COR-L47 (cell line): ENCODE measurements at regions not wholly inside any gene's neighbourhood (a gene's known extent, or its start where the extent isn't known, plus 50 kb on each side); places are given as distances from the start of the nearest gene placed in this dataset.

Experiments
- DNase-seq: peaks from one replicate; lab custom pipeline; 2025; lab: John Stamatoyannopoulos, UW

DNA sequence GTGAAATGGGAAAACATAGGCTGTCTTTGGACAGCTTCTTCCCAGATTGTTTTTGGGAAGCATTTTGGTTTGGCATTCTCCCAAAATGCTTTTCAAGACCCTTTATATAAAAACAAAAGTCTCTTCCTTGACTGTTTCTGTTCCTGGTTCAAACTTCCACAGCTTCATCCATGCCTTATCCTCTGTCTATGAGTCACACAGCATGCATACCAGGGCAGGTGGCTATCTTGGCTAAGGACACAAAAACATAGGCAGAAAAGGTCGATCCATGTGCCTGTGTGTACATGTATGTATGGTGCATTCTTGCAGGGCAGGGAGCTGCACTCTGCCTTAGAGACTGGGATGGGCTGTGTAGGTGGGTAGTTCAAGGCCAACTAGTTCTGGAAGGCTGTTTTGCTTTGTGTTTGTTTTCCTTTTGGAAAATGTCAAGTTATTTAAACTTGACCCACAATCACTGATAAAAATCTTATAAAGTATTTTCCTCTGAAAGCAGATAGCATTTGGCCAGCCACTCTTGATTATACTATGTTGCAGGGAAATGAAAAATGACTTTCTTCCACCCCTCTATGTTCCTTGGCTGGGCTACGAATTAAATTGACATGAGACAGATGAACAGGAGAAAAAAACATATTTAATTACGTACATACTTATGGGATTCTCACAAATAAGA, 437.0 kb downstream of the SIPA1L2 start:
- DNase-seq: no peak

DNA sequence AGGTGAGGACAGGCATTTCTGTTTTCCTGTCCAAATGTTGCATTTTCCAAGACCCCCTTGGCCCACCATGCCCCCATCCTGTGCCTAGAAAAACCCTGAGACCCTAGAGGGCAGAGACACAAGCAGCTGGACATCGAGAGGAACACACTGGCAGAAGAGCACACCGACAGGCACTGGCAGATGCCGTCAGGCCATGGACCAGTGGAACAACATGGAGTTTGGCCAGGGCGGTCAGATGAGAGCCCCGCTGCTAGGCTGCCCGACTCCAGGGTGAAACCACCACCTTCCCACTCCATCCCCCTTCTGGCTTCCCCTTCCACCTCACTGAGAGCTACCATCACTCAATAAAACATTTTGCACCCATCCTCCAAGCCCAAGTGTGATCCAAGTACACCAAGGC, 438.4 kb downstream of the SIPA1L2 start:
- no peak for DNase-seq

DNA sequence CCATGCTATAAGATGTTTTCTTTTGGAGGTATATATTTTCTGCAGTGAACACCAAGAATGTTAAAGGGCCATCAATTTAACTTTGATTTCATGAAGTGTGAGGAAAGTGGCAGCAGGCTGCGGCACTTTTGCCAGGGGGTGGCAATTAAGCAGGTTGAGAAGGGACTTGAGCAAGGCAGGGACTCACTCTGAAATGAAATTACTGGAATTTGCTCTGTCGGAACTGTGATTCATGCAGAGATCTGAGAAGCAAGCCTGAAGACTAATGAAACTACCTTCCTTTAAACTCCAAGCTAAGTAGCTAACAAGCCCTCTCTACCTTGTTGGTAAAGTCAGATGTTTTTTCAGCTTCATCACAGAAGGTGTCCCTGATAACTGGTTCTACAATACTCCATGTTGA, 441.6 kb downstream of the SIPA1L2 start:
- no peak for DNase-seq

DNA sequence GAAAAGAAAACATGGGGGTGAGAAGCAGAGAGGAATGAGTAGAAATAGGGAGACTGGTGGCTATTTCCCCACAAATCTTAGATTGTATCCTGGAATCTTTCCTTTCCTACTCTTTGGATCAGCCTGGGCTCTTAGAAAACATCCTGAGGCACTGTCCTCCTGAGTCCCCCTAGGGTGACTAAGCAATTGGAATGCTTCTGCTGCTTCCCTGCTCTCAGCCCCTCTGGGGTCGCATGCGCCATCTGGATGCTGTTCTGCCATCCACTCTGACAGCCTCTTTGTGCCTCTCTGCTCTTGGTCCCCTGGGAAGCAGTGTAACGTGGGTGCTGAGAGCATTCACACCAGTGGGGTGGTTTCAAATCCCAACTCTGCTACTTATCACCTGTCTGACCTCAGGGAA, 443.0 kb downstream of the SIPA1L2 start:
- no peak for DNase-seq

DNA sequence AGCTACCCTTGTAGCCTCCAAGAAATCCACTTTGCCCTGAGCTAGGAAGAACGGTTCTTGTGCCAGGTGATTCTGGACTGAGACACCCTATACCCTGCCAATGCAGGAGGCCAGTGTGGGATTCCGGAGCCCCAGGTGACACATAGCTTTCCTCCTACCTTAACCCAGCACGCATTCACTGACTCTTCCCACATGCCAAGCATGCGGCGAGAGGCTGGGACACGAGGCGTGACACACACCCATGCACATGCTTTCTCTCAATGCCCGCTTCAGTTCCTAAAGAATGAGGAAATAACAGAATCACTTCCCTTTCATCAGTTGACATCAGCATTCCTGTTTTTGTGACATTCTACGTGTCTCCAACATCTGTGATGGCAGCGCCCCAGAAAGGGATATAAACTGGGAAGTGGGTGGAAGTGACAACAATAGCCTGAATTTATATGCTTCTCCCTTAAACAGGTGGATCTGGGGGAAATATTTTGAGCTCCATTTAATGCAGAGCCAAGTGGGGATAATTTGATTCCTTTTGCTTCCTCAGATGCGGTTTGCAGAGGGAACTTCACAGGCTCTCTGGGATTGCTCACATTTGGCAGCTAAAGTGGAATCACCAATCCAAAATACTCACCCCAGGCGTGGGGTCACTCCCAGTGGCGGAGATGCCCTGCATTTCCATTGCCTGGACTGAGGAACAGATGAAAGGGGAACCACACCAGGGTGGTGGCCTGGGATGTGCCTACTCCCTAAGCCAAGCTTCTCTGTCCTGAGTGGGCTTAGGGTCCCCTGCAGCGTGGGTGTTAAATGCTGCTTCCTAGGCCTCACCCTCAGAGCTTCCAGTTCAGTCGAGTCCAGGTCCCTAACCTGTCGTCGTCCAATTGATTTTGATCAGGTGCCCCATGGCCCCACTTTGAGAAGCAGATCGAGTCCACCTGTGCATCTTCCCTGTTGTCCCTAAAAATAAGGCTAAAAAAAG, 445.1 kb downstream of the SIPA1L2 start:
- no peak for DNase-seq

DNA sequence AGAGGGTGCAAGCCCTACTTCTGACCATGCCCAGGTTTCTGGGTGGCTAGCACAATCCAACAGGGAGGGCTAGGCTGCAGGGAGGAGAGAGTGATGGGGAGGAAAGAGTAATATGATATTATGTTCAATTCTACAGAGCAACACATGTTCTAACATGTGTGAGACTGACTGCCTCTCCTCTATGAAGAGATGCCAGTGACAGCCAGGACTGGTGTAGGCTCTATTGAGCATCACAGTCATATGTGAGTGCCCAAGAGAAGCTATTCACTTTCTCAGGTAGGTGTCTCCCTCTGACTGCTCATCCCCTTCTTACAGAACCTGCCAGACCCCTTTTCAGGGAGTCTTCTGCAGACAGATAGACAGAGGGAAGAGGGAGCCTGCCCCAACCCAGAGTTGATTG, 446.1 kb downstream of the SIPA1L2 start:
- peak; percentile 16 for DNase-seq

DNA sequence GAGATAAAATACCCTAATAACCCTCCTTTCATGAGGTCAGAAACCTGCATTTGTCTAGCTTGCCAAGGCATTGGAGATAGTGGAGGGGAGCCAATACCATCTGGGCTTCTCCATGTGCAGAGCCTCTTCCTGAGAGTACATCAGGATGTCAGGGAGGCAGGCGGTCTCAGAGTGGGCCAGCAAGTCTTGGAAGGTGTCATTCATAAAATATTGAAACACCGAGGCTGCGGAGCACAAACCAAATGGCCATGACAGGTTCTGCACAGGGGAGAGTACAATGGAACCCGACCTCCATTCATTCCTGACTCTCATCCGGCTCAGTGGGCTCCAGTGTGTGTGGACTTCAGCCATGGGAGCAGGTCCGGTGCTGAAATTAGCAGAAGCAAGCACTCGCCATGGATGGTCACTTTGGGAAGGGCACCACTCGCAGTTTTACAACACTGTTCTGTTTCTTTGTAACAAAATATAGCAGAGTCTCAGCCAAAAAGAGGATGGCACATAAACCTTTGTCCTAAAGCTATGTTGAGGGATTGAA, 446.6 kb downstream of the SIPA1L2 start:
- no peak for DNase-seq

DNA sequence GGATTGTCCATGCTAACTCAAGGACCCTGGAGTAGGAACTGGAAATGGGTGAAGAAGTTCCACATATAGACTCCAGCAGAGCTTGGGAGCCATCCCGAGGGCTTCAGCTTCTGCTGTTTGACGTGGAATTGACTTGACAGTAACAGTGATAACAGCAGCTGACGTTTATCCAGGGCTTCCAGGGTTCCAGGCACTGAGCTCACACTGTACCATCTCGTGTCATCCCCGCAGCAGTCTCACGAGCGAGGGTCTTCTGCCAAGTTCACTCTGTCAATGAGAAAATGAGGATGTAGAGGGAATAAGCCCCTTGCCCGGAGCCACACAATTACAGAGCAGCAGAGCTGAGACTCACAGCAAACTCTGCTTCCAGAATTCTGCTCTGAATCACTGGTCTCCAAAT, 447.7 kb downstream of the SIPA1L2 start:
- DNase-seq: no peak

DNA sequence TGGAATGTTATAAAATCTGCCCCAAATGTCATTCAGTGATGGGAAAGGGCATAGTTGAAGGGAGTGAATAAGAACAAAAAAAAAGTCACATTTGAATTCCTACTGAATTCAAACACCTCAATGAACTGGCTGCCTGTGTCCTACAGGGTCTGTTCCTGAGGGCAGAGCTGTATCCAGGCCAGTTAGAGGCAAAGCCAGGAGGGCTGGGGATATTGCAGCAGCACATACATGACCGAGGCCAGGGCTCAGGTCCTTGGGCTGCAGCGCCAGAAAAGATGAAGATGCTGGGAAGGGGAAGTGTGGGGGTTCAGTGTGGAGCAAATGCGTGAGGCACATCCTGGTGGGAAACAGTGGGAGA, 449.2 kb downstream of the SIPA1L2 start:
- no peak for DNase-seq

DNA sequence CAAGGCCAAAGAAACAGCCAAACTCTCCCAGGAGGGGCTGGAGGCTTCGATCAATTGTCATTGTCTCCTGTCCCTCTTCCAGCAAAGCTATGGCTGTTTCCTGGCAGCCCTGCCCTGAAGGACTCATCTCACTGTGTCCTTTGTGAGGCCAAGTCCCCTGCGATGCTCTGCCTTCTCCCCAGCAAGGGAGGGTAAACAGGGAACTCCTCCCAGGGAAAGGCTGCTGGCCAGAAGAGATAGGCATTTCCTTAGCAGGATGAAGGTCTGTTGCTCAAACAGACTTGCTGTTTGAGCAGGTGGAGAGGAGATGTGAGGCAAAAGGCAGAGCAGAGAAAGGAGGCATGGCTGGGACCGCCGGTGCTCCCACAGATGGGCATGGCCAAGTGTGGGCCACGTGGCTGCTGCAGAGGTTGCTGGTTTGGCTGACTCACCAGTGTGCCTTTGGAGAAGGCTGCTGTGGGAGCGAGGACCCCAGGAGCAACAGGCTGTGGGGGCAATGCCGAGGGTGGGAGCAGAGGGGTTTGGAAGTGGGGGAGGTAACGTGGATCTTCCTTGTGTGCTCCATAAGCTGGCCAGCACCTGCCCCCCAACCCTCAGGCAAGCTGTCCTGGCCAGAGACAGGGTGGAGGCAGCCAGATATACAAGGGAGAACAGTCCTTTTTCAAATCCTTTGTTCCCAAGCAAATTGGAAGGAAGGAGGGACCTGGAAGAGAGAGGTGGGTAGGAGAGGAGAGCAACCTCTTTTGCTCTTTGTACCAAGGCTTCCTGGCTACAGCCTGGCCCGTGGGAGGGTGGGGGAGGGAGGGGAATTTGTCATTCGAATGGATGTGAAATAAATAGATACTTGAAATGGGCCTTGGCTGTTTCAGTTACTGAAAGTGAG, 449.8 kb downstream of the SIPA1L2 start:
- no peak for DNase-seq

DNA sequence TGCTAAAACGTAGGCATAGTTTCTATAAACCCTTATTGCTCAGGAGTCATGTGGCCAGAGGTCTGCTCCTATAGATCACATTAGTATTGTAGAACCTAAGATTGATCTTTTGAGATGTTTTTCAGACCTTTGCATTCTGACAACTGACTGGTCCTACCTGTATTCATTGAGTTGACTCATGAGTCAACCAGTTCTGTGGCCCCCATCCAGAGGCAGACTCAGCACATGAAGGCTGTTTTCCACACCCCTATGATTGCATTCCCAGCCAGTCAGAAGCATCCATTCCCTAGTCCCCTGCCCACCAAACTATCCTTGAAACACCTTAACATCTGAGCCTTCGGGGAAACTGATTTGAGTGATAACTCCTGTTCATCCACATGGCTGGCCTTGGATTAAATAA, 451.7 kb downstream of the SIPA1L2 start:
- no peak for DNase-seq

DNA sequence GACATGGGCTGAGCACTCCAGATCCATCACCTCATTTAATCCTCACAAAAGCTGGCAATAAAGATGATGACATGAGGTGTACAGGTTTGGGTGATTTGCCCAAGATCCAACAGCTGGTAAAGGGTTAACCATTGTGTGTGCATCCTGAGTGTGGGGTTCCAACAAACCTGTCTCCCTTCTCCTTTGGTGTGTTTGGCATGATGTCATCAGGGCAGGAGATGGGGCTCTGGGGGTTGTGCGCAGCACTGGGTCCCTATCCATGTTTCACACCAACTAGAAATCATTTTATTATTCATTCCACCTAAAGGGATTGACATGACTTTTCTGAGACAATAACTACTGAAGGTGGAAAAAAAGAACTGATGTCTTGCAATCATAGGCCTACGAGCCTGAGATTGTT, 452.5 kb downstream of the SIPA1L2 start:
- no peak for DNase-seq

DNA sequence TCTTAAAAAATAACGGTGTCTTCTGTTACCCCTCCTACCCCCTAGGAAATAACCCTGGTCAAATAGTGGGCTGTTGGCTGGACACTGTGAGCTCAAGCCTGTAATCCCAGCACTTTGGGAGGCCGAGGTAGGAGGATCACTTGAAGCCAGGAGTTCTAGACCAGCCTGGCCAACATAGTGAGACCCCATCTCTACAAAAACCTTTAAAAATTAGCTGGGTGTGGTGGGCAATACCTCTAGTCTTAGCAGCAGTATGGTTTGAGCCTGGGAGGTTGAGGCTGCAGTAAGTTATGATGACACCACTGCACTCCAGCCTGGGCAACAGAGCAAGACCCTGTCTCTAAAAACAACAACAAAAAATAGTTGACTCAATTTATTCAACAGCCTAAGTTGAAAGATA, 453.7 kb downstream of the SIPA1L2 start:
- no peak for DNase-seq

DNA sequence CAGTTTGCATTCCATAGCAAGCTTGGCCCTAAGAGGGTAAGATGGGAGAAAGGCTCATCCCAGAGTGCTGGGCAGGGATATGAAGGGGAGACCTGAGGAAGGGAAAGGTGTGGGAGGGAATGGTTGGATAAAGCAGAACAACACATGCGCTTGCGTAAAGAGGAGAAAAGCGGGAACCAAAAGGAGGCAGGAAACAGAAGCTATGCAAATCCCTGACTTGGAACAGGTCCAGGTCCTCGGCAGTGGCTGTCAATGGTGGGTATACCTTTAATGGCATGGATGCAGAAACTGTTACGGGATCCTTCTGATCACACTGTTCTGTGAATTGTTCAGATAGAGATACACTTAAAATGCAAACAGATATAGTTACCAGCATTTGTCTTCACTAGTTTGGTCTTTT, 455.6 kb downstream of the SIPA1L2 start:
- no peak for DNase-seq

DNA sequence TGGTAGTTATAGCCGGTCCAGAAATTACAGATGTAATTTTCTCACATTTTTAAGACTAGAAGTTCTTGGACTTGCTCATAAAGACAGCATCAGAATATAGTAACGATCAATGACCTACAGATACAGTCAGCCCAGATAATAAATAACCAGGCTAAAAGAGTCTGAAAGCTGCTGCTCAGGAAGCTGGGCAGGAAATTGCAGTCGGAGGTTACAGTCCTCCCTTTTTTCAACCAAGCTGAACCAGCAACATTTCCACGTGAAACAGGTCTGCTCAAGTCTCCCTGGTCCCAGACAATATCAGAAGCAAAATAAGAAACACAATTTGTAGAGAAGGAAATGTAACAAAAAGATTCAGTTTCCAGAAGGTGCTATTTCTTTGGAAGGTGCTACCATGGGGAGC, 457.4 kb downstream of the SIPA1L2 start:
- DNase-seq: no peak

DNA sequence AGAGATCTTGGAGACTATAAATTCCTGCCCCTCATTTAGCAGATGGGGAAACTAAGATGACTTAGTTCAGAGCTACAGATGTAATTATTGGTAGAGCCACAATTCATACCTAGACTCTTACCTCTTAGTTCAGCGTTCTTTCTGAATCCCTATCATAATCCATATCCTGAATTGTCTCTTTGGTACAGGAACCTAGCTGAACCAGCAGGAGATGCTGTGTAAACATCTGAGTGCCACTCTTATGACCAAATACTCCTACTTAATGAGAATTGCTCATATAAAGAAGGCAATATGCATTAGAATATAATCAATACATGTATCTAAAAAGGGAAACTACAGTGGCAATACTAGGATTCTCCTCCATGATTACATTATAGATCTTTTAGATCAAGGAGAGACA, 459.0 kb downstream of the SIPA1L2 start:
- DNase-seq: no peak

DNA sequence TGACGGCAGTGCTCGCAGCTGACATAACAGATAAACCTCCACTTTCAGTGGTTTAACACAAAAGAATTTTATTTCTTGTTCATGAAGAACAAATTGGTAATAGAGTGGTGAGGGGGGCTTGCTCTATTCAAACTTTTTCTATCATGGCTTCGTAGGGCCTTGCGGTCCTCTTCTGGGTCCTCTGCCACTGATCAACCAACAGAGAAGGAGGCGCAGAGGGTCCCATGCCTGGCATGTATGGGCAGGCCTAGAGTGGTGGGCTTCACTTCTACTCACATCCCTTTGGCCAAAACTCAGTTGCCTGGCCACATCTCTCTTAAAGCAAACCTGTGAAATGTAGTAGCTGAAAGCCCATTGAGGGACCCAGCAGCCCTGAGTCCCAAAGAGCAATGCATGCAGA, 460.5 kb downstream of the SIPA1L2 start:
- no peak for DNase-seq

DNA sequence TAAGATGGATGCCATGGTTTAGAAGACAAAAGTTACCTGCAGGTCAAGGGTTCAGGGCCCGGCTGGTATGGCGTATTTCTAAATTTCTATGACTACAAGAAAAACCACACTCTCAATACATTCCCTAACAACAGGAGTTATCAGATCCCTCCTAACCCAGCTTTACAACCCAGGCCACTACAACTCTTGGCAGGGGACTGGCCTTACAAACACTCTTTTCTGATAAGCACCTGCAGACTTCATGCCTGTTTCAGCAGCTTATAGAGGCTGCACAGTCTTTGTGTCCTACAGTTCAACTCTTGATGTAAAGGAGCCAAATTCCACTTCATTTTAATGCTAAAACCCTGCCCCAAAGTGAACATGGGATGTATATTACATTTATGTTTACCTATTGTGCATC, 461.4 kb downstream of the SIPA1L2 start:
- DNase-seq: no peak

DNA sequence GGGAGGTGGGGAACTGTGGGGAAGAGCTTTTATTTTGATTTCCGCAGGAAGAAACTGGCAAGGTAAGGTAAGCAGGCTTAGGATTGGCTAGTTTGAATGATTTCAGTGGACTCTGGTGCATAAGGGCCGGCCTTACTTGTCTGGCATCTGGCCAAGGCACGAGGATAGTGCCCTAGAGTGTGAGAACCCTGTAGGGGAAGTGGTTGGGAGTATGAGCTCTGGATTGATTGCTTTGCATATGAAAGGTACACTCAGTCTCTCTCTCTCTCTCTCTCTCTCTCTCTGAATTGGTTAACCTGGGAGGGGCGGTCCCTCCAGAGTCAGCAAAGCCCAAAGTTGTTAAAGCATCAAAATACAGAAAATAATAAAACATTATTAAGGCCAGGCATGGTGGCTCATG, 463.0 kb downstream of the SIPA1L2 start:
- DNase-seq: no peak

DNA sequence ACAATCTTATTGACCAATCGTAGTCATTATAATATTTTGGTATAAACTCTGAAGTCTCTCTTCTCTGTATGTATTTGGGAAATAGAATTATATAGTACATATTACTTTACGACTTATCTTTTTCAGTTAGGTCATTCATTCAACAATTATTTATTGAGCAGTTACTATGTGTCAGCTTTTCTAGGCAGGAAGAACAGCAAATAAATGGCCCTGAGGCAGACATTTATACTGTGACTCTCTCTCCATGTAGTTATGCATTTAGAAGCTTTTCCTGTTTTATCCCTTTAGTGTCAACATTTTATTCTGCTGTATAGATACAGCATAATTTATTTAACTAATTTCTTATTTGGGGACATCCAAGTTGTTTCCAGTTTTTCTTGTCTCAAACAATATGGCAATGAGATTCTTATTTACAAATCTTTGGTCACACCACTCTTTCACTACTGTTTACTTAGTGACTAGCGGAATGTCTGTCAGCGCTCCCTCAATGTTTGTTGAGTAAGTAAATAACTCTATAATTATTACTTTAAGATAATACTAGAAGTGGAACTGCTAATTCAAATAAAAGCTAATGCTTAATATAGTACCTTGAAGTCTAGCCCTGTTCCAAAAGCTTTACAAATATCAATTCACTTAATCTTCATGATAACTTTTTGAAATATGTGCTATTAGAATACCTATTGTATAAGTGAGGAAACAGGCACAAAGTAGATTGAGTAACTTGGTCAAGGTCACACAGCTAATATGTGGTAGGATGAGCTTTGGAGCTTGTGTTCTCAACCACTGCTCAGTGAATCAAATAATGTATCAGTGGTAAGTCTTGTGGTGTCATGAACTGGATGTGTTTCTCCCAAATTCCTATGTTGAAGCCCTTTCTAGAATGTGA, 465.6 kb downstream of the SIPA1L2 start:
- DNase-seq: no peak

DNA sequence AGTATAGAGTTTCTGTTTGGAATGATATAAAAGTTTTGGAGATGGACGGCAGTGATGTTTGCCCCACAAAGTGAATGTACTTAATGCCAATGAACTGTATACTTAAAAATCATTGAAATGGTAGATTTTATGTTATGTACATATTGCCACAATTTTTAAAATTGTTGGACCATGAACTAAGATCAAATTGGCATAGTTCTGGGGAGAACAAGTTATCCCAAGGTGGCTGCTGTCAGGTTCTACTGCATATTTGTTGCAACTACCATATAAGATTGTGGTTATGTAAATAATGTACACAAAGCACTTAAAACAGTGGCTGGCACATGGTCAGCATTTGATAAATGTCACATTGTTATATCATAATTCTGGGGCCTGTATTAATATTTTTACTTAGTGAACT, 466.4 kb downstream of the SIPA1L2 start:
- DNase-seq: no peak
